Heart right ventricle (tissue), 16 donors: ENCODE measurements at regions not wholly inside any gene's neighbourhood (a gene's known extent, or its start where the extent isn't known, plus 50 kb on each side); places are given as distances from the start of the nearest gene placed in this dataset.
"Not testable (repeated sequence)": the region's sequence is repeated elsewhere in the genome, so short reads cannot be mapped to it uniquely, and the experiment has no call there.

Experiments
- ATAC-seq, 8 donors: fragments of 200-7000 bp; cut with Tn5 transposase; one replicate each; pipeline ENCODE4 v1.9.1; 2020; ENCODE audit warnings: mild to moderate bottlenecking in 8 of 8, moderate library complexity in 8 of 8, moderate number of reproducible peaks in 1 of 8
- DNase-seq, 2 donors: peaks; one replicate each; pipeline ENCODE4 v3.0.0-alpha.2; 2020
- H3K27ac ChIP-seq, 10 donors: fragments of 200-600 bp; sonication (generic) in 2 of 10; one replicate each; pipeline versions ENCODE4 v1.5.0 to v1.8.0; 2020 to 2022; ENCODE audit warnings: mild to moderate bottlenecking in 3 of 10
- H3K27me3 ChIP-seq, 7 donors: fragments of 200-600 bp; one replicate each; pipeline ENCODE4 v1.8.0; 2021 to 2022; ENCODE audit warnings: mild to moderate bottlenecking in 2 of 7
- H3K36me3 ChIP-seq, 9 donors: fragments of 200-600 bp; sonication (generic) in 1 of 9; one replicate each; pipeline versions ENCODE4 v1.5.0 to v1.8.0; 2020 to 2022; ENCODE audit warnings: mild to moderate bottlenecking in 2 of 9
- H3K4me1 ChIP-seq, 9 donors: fragments of 200-600 bp; sonication (generic) in 1 of 9; one replicate each; pipeline versions ENCODE4 v1.5.0 to v1.8.0; 2020 to 2022; ENCODE audit warnings: mild to moderate bottlenecking in 4 of 9
- H3K4me3 ChIP-seq, 10 donors: fragments of 200-600 bp; sonication (generic) in 2 of 10; one replicate each; pipeline versions ENCODE4 v1.5.0 to v1.8.0; 2020 to 2022; ENCODE audit warnings: mild to moderate bottlenecking in 7 of 10, moderate library complexity in 2 of 10
- H3K9me3 ChIP-seq, 11 donors: fragments of 200-600 bp in 10 of 11; sonication (generic) in 2 of 11; one replicate each; pipeline versions ENCODE4 v1.5.0 to v1.8.0; 2013 to 2022; ENCODE audit warnings: mild to moderate bottlenecking in 2 of 11, control low read depth in 1 of 11, moderate library complexity in 1 of 11
- CTCF ChIP-seq, 9 donors: fragments of 200-600 bp; sonication (generic) in 2 of 9; IDR thresholded peaks; one replicate each; pipeline versions ENCODE4 v1.5.0 to v1.8.0; 2021 to 2022; ENCODE audit warnings: antibody characterized with exemption in 9 of 9, mild to moderate bottlenecking in 5 of 9, moderate library complexity in 1 of 9
- WGBS, 2 donors: extraction: QIAGEN DNeasy Blood & Tissue Kit; methylation state at CpG; one replicate each; pipeline ENCODE4 v1.1.7; 2013; ENCODE audit warnings: inconsistent platforms in 1 of 2; 5-methylcytosine and 5-hydroxymethylcytosine counted together
- intact Hi-C, 10 donors: fragments of 100-400 bp; cut with DNase I; formaldehyde crosslinking; loops; one replicate each; pipeline versions ENCODE4 v1.11.1 to v1.14.2; 2022
- donor health status: Arrhythmogenic right ventricular cardiomyopathy.
- donor health status: ischemic (EF 13 %, LVEDD 7.1; RV severe dilation, severe dysfunction).
- donor health status: healthy with polysubstance abuse.
- donor health status: DM: no; HTN: yes; CAD: no.
- donor health status: DM: no; HTN: no; CAD: no.
- donor health status: ischemic (EF 25% LVEDD 6.9; RV normal size, moderate dysfunction).
- donor health status: ischemic (EF 25% LVEDD 5.7; RV mildly dilated, moderate dysfunction).
- donor health status: healthy.
- donor health status: DM: yes; HTN: yes; CAD: no.
- donor health status: Ischemic cardiomyopathy.
- donor health status: ischemic (EF 35%, LVEDD 5.7; RV mildly dilated, moderate dysfunction).
- donor health status: nonischemic (EF 11% LVEDD 7.7; RV severe dilation, severe dysfunction).
- donor health status: DM: yes; HTN: yes; CAD: no.
- donor health status: PGD.
- donor health status: ischemic (EF 29% LVEDD 5.4; RV normal size, mild dysfunction).
- donor health status: nonischemic (EF 23%, LVEDD 6.1; RV moderate dilation, normal function).

- intact Hi-C loops, result no loop called here
- Histone ChIP-seq H3K36me3 (no peaks in the 10 kb centered on the region), H3K27ac (no peak overlapping the region), H3K27me3 (no peaks in the 10 kb centered on the region), H3K4me3 (no peak overlapping the region), H3K4me1 (no peaks in the 10 kb centered on the region), H3K9me3 (peaks cover 0 to 19% (median 0%) of the 10 kb centered on the region in 11 donors)
- DNase-seq (no peak), ATAC-seq (no peak)
- no peak for TF ChIP-seq CTCF (IDR thresholded peaks at IDR 0.05)
- 35 to 42% methylated on average over 1 of the region's 1 CpG for WGBS, 2 donors
These were observed 91.9 kb upstream of the ZFP42 start for GRCh38 chr4:187903700-187904099.

GRCh38 chr4:187908079-187908561 is 87.5 kb upstream of the ZFP42 start:
- intact Hi-C loops, result no loop called here
- no peak overlapping the region for H3K4me3 ChIP-seq
- H3K9me3 ChIP-seq, result peaks cover 0 to 5% (median 0%) of the 10 kb centered on the region in 11 donors
- H3K27me3 ChIP-seq, result no peaks in the 10 kb centered on the region
- no peaks in the 10 kb centered on the region for H3K4me1 ChIP-seq
- TF ChIP-seq CTCF (IDR thresholded peaks at IDR 0.05), result no peak
- no peak for ATAC-seq
- no peaks in the 10 kb centered on the region for H3K36me3 ChIP-seq
- WGBS, 2 donors, result 74 to 78% methylated on average over 6 of the region's 6 CpGs
- no peak for DNase-seq
- no peak overlapping the region for H3K27ac ChIP-seq

- TF ChIP-seq CTCF (IDR thresholded peaks at IDR 0.05), result no peak
- no peak for DNase-seq
- H3K4me3 ChIP-seq, result no peak overlapping the region
- no peaks in the 10 kb centered on the region for H3K4me1 ChIP-seq
- no peaks in the 10 kb centered on the region for H3K36me3 ChIP-seq
- no peak overlapping the region for H3K27ac ChIP-seq
- intact Hi-C loops, result no loop called here
- WGBS, 2 donors, result 70 to 76% methylated on average over 2 of the region's 2 CpGs
- H3K27me3 ChIP-seq, result no peaks in the 10 kb centered on the region
- ATAC-seq, result no peak
- H3K9me3 ChIP-seq, result peaks cover 0 to 5% (median 0%) of the 10 kb centered on the region in 11 donors
These were observed 86.8 kb upstream of the ZFP42 start for GRCh38 chr4:187908731-187909130.

- H3K4me3 ChIP-seq, result no peak overlapping the region
- no peak for DNase-seq
- no peak for TF ChIP-seq CTCF (IDR thresholded peaks at IDR 0.05)
- H3K36me3 ChIP-seq, result no peaks in the 10 kb centered on the region
- peaks cover 0 to 5% (median 0%) of the 10 kb centered on the region in 11 donors for H3K9me3 ChIP-seq
- 46 to 70% methylated on average over 4 of the region's 4 CpGs for WGBS, 2 donors
- intact Hi-C loops, result no loop called here
- H3K4me1 ChIP-seq, result no peaks in the 10 kb centered on the region
- no peak overlapping the region for H3K27ac ChIP-seq
- no peaks in the 10 kb centered on the region for H3K27me3 ChIP-seq
- no peak for ATAC-seq
These were observed 84.8 kb upstream of the ZFP42 start for GRCh38 chr4:187910741-187911140.

GRCh38 chr4:187915406-187915805 is 80.2 kb upstream of the ZFP42 start:
- intact Hi-C loops, H3K27me3 ChIP-seq, H3K4me1 ChIP-seq, ATAC-seq, H3K4me3 ChIP-seq, H3K27ac ChIP-seq, H3K9me3 ChIP-seq, H3K36me3 ChIP-seq, DNase-seq: not testable (repeated sequence)
- 76 to 81% methylated on average over 5 of the region's 5 CpGs for WGBS, 2 donors
